GM12873 (cell line): ENCODE measurements at regions not wholly inside any gene's neighbourhood (a gene's known extent, or its start where the extent isn't known, plus 50 kb on each side); places are given as distances from the start of the nearest gene placed in this dataset.

Source experiments
- TF ChIP-seq, protein P1 (sequence below): IDR thresholded peaks from 2 replicates; pipeline ENCODE4 v1.5.1; 2012; ENCODE audit warnings: low read depth, mild to moderate bottlenecking, moderate library complexity, low read length, control low read depth; ENCODE audit not compliant: insufficient read depth; ENCODE audit errors: missing control alignments

DNA sequence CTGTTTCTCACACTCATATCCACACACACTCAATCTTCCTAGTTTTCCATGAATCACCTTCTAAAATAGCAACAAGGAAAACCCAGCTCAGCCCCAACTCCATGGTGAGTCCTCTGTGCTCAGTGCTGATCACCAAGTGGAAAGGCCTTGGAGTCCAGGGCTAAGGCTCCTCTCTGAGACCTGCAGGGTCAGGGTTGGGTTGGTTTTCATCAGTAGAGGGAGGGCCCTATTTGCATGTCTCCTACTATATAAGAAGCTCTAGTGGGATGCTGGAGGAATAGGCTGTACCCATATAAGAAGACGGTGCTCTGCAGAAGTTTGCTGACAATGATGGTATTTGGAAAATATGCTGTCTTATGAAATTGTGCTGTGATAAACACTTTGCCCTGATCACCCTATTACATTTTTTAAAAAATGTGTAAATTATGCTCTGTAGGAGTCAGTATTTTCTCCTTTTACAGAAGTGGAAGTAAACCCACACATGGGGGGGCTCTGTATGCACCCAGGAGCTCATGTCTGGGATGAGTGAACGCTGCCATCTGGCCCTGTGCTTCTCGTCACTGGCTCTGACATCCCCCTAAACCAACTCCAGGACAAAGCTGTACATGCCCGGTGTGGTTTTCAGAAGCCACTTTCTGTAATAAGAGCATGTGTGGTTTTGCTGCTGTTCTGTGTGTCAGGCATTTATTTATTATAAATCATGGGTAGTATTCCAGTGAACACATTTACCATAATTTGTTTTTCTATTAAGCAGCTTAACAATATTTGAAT, 536.3 kb downstream of the TMEM121 start:
- TF ChIP-seq, protein P1, sequence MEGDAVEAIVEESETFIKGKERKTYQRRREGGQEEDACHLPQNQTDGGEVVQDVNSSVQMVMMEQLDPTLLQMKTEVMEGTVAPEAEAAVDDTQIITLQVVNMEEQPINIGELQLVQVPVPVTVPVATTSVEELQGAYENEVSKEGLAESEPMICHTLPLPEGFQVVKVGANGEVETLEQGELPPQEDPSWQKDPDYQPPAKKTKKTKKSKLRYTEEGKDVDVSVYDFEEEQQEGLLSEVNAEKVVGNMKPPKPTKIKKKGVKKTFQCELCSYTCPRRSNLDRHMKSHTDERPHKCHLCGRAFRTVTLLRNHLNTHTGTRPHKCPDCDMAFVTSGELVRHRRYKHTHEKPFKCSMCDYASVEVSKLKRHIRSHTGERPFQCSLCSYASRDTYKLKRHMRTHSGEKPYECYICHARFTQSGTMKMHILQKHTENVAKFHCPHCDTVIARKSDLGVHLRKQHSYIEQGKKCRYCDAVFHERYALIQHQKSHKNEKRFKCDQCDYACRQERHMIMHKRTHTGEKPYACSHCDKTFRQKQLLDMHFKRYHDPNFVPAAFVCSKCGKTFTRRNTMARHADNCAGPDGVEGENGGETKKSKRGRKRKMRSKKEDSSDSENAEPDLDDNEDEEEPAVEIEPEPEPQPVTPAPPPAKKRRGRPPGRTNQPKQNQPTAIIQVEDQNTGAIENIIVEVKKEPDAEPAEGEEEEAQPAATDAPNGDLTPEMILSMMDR = no peak

DNA sequence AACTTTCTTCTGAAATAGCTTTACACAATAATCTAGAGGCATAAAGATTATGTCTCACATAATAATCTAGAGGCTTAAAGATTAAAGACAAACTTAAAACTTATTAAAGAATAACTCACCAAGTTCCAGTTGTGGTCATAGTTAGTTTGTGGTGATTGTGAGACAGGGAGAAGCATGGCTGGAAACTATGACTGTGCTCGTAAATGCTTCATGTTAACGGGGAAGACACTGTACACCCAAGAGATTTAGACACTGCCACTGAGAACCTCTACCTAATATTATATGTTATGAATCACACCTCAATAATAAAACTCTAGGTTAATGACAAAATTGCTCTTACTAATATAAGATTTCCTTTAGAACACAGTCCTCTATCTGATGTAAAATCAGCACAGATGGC, 541.6 kb downstream of the TMEM121 start:
- TF ChIP-seq, protein P1 = no peak

DNA sequence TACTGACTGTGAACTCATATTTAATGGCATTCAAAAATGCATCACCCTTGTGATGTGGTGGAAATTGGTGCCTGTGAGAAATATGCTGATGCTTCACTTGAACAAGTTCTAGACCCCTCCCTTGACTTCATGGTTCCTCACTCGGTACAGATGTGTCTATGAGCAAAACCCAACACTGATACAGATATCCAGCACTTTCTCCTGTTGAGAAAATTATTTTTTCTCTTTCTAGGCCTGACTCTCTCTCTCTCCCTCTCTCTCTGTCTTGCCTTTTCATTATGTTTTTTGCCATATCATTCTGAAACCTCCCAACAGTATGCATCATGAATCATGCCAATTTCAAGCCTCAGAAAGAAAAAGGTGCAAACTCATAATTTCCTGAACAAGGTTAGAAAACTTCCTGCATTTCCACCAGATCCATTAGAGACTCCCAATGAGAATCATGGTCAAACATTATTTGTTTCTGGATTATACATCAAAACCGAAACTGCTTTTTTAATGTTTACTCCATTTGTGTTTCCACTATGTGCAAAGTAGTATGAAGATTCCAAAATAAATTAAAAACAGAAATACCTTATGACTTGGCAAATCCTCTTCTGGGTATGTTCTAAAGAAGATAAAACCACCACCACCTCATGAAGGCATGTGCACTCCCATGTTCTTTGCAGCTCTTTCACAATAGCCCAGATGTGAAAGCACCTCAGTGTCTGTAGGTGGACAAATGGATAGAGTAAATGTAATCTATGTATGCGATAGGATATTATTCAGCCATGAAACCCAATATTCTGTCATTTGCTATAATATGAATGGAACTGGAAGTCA, 543.6 kb downstream of the TMEM121 start:
- TF ChIP-seq, protein P1 = no peak

DNA sequence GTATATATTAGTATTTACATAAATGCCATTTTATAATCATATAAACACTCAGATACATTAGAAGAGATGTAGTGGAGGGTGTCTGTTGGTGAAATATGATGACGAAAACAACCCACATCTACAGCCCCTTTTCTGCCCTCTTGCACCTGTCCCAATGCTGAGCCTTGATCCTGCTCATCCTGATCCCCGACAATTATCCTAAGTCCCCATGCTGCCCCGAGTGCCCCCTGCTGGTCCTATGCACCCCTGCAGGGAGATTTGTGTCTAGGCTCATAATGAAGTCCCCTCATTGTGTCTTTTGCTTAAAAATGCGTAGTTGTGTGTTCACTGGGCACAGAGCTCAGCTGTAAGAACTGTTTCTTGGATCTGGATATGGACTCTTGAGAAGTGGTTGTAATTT, 554.5 kb downstream of the TMEM121 start:
- TF ChIP-seq, protein P1 = peak; percentile 43

DNA sequence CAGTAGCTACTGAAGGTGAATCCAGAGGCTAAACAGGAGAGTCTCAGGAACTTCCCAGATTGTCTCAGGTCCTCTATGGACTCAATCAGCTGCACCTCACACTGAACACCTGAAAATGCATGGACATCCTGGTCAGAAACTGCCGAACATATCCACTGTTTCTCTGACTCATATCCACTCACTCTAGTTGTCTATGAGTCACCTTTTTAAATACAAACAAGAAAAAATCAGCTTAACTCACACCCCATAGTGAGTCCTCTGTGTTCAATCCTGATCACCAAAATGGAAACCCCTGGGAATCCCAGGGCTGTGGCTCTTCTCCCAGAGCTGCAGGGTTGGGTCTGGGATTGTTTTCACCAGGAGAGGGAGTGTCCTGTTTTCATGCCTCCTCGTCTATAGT, 556.7 kb downstream of the TMEM121 start:
- TF ChIP-seq, protein P1 = no peak

DNA sequence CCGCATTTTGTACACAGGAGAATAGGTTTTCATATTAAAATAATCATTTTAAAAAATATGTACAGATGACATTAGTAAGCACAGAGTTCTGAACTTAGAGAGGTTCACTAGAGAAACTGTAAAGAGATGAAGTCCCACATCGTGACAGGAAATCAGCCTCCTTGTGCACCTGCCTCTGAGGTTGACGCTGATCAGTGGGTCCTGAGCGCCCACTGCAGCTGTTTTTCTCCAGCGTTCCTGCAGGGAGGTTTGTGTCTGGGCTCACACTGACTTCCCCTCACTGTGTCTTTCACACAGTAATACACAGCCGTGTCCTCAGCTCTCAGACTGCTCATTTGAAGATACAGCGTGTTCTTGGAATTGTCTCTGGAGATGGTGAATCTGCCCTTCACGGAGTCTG, 561.5 kb downstream of the TMEM121 start:
- TF ChIP-seq, protein P1 = no peak

DNA sequence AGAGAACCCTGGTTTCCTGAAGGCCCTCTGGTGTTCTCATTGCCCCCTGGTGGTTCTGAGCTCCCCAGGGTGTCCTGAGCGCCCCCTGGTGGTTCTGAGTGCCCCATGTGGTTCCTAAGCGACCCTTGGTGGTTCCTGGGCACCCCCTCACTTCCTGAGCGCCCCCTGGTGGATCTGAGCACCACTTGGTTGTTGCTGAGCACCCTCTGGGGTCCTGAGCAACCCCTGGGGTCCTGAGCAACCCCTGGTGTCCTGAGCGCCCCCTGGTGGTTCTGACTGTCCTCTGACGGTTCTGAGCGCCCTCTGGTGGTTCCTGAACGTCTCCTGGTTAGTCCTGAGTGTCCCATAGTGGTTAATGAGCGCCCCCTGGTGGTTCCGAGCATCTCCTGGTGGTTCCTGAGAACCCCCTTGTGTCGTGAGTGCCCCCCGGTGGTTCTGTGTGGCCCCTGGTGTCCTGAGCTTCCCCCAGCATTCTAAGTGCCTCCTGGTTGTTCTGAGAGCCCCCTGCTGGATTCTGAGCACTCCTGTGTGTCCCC, 568.3 kb downstream of the TMEM121 start:
- TF ChIP-seq, protein P1 = peak; percentile 89
